ENCODE measurements at regions not wholly inside any gene's neighbourhood (a gene's known extent, or its start where the extent isn't known, plus 50 kb on each side); places are given as distances from the start of the nearest gene placed in this dataset.

GRCh38 chr17:14946481-14946880 lies 318.6 kb downstream of the PMP22 start:
- TF ChIP-seq CTCF (IDR thresholded peaks at IDR 0.05; ENCODE audit: insufficient read depth, low read depth, low read length, missing control alignments) = no peak

GRCh38 chr17:14942526-14943190 lies 322.5 kb downstream of the PMP22 start:
- no peak overlapping the region for H3K4me3 ChIP-seq (ENCODE audit: low read length)
- TF ChIP-seq CTCF (IDR thresholded peaks at IDR 0.05; ENCODE audit: insufficient read depth, low read depth, low read length, missing control alignments) = no peak
- DNase-seq (ENCODE audit: low read depth) = peak; percentile 97

More at GRCh38 chr17:14946481-14946880, 318.6 kb downstream of the PMP22 start:
- DNase-seq (ENCODE audit: low read depth) = no peak
- no peak overlapping the region for H3K4me3 ChIP-seq (ENCODE audit: low read length)

- DNase-seq (ENCODE audit: low read depth) = peak; percentile 77
Measured at GRCh38 chr17:14940938-14941265, 324.2 kb downstream of the PMP22 start.

GRCh38 chr17:14940108-14940937 lies 324.8 kb downstream of the PMP22 start:
- DNase-seq (ENCODE audit: low read depth) = peak; percentile 52
- no peak overlapping the region for H3K4me3 ChIP-seq (ENCODE audit: low read length)
- no peak for TF ChIP-seq CTCF (IDR thresholded peaks at IDR 0.05; ENCODE audit: insufficient read depth, low read depth, low read length, missing control alignments)

More at GRCh38 chr17:14940938-14941265, 324.2 kb downstream of the PMP22 start:
- TF ChIP-seq CTCF (IDR thresholded peaks at IDR 0.05; ENCODE audit: insufficient read depth, low read depth, low read length, missing control alignments) = no peak
- no peak overlapping the region for H3K4me3 ChIP-seq (ENCODE audit: low read length)

- TF ChIP-seq CTCF (IDR thresholded peaks at IDR 0.05; ENCODE audit: insufficient read depth, low read depth, low read length, missing control alignments) = no peak
- no peak overlapping the region for H3K4me3 ChIP-seq (ENCODE audit: low read length)
- DNase-seq (ENCODE audit: low read depth) = no peak
Measured at GRCh38 chr17:14935845-14936485, 329.2 kb downstream of the PMP22 start.

- no peak for TF ChIP-seq CTCF (IDR thresholded peaks at IDR 0.05; ENCODE audit: insufficient read depth, low read depth, low read length, missing control alignments)
- no peak for DNase-seq (ENCODE audit: low read depth)
- H3K4me3 ChIP-seq (ENCODE audit: low read length) = no peak overlapping the region
Measured at GRCh38 chr17:14935139-14935841, 329.8 kb downstream of the PMP22 start.
